HG02938 (cell line): ENCODE measurements at regions not wholly inside any gene's neighbourhood (a gene's known extent, or its start where the extent isn't known, plus 50 kb on each side); places are given as distances from the start of the nearest gene placed in this dataset.

Experiments
- ATAC-seq: cut with Tn5 transposase; IDR thresholded peaks from one replicate; pipeline ENCODE4 v1.9.1; 2021; ENCODE audit warnings: mild to moderate bottlenecking, moderate library complexity; ENCODE audit not compliant: unreplicated experiment

GRCh38 chrX:39311646-39312045 is 510.4 kb downstream of the MID1IP1 start:
- ATAC-seq: no peak

GRCh38 chrX:39313146-39313545 is 511.9 kb downstream of the MID1IP1 start:
- ATAC-seq: no peak

- no peak for ATAC-seq
These were observed 517.5 kb downstream of the MID1IP1 start for GRCh38 chrX:39318506-39319343.

- no peak for ATAC-seq
These were observed 518.9 kb downstream of the MID1IP1 start for GRCh38 chrX:39320165-39320564.

- ATAC-seq: no peak
These were observed 521.2 kb downstream of the MID1IP1 start for GRCh38 chrX:39322496-39322895.

- ATAC-seq: no peak
These were observed 523.1 kb downstream of the MID1IP1 start for GRCh38 chrX:39324233-39324930.

- ATAC-seq: no peak
These were observed 526.0 kb downstream of the MID1IP1 start for GRCh38 chrX:39327255-39327654.

- no peak for ATAC-seq
These were observed 526.4 kb downstream of the MID1IP1 start for GRCh38 chrX:39327705-39328104.

- ATAC-seq: no peak
These were observed 527.4 kb downstream of the MID1IP1 start for GRCh38 chrX:39328661-39329060.

DNA sequence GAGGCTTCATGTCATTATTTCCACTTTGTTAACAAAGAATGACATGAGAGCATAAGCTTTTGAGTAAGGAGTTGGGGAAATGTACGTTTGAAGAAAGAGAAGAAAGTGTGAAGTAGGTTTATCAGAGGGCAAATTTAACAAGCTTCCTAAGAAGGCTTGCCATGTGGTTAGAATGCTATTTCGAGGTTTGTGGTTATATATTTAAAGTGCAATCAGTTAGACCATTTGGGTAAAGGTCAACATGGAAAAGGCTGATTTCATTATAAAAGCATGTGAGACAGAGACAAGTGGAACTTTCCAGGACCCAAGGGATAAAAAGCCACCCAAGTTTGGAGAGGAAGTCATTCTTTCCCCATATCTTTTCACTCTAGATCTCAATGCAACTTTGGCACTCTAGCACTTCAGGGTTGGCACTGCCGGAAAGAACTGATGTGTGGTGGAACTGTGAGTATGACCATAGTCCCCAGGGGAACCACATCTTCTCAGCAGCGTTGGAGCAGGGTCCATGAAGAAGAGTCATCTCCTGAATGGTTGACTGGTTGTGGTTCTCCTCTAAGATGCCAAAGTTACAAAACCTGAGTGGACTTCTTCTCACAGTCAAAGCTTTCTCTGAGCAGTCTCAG is 529.9 kb downstream of the MID1IP1 start:
- no peak for ATAC-seq

DNA sequence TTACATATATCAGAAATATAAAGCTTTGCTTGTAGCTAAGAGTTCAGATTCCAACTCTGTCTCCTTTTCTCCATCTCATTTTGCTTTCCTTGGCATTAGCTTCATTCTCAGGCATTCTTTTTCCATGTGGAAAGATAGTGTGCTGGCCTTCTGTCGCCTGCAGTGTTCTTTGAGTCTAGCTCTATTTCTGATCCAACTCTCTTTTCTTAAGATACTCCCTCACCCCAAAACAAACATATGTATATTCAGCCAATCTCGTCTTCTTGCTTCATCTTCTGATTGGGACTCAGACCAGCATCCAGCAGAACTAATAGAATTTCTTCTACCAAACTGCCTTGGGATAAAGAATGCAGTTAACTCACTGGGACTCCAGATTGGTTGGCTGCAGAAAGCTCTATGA is 532.2 kb downstream of the MID1IP1 start:
- no peak for ATAC-seq

DNA sequence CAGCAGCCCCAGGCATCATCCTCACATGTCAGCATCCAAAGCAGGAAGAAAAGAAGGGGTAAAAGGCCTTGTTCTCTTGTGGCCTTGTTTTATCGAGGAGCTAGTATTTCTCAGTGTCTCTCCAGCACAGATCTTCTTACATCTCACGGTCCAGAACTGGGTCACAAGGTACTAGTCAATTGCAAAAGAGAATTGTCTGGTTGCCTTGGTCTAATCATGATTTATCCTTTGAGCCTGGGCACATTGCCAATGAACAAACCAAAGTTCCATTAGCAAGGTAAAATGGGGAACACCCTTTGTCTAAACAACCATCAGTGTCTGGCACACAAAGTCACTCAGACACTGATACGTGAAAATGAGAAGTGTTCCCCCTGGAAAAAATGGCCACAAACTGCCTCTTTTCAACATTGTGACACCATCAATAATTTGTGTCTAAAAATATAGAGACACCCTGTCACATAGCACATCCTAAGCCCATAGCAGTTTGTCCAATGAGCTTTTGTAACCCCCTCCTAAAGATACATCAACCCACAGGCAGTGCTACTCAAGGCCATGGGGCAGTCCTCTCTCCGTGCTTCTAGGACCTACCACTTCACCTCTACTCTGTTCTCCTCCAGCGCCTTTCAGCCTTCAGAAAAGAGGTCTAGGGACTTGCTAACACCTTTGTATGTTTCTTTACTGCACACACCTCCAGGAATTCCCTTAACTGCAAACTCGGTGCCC is 534.4 kb downstream of the MID1IP1 start:
- no peak for ATAC-seq

- ATAC-seq: peak; percentile 72
These were observed 535.5 kb downstream of the MID1IP1 start for GRCh38 chrX:39336671-39337311.

DNA sequence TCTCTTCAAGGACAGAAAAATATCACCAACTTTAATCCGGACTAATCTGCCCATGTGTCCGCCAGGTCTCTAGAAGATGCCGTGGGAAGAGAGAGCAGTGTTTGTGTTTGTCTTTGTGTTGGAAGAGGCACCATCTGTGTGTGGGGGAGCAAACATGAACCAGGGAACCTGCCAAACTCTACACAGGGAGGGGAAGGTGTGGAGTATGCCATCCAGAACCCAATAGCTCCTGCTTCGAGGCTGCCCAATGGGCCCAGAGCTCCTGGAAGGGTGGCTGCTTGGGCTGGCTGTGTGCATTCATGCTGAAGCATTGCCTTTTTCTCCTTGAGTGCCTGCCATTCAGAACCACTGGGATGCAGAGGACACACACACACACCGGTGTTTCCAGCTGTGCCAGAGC is 536.2 kb downstream of the MID1IP1 start:
- no peak for ATAC-seq

GRCh38 chrX:39338583-39338982 is 537.3 kb downstream of the MID1IP1 start:
- no peak for ATAC-seq

- no peak for ATAC-seq
These were observed 555.0 kb downstream of the MID1IP1 start for GRCh38 chrX:39356119-39356807.

DNA sequence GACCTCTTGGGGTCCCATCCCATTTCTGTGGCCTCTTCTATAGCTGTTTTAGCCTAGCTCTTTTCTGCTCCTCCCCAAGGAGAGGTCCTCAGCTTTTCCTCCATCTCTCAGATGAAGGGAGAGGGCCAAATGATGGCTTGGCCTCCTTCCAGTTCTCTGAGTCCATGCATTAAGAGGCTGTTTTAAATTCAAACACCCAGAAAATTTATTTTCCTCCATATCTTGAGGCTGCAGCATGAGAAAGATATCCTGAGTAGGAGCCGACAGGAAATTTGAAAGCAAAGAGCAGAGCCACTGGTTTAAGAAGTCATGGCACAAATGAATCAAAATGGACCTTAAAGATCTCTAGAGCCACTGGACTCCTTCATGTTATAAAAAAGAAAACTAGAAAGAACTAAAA is 558.8 kb downstream of the MID1IP1 start:
- no peak for ATAC-seq

GRCh38 chrX:39361736-39362135 is 560.5 kb downstream of the MID1IP1 start:
- no peak for ATAC-seq

DNA sequence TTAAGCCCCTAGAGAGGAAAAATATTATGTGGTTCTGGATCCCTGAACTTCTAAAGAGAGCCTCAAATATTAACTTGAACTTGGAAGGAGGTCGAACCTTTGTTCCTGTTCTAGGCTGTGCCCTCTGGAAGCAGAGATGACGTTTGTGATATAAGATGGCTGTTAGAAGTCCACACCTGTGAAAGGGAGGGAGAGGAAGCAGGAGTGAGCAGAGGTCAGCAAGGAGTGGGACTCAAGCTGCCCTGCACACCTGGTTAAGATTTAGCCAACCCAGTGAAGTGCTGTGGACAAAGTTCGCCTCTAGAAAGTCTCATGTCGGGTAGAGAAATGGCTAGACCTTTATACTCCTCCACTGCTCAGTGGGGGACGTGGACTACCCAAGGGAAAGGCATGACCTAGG is 566.2 kb downstream of the MID1IP1 start:
- ATAC-seq: no peak

GRCh38 chrX:39372115-39372514 is 570.9 kb downstream of the MID1IP1 start:
- ATAC-seq: no peak
